Fibroblast of lung (primary cell): ENCODE measurements at regions not wholly inside any gene's neighbourhood (a gene's known extent, or its start where the extent isn't known, plus 50 kb on each side); places are given as distances from the start of the nearest gene placed in this dataset.
A peak's percentile ranks its signal among the peaks of the same experiment; 100 is the strongest.
"Not testable (repeated sequence)": the region's sequence is repeated elsewhere in the genome, so short reads cannot be mapped to it uniquely, and the experiment has no call there.

Experiments
- DNase-seq, 2 donors: peaks; one replicate each; pipeline versions ENCODE4 v3.0.0 to v3.0.0-alpha.2; 2010; ENCODE audit warnings: low read depth in 2 of 2
- H2AFZ ChIP-seq: 2 replicates; pipeline ENCODE4 v1.5.1; 2012; ENCODE audit warnings: low read length, control low read depth, inconsistent platforms
- H3K27ac ChIP-seq: 2 replicates; pipeline ENCODE4 v1.5.1; 2011; ENCODE audit warnings: low read length, control low read depth; ENCODE audit not compliant: insufficient read depth
- H3K27me3 ChIP-seq: 2 replicates; pipeline ENCODE4 v1.5.1; 2011; ENCODE audit warnings: mild to moderate bottlenecking, low read length; ENCODE audit not compliant: control insufficient read depth, insufficient read depth
- H3K36me3 ChIP-seq: 2 replicates; pipeline ENCODE4 v1.5.1; 2011; ENCODE audit warnings: low read length; ENCODE audit not compliant: control insufficient read depth, insufficient read depth
- H3K4me1 ChIP-seq: 2 replicates; pipeline ENCODE4 v1.5.1; 2011; ENCODE audit warnings: low read length; ENCODE audit not compliant: control insufficient read depth, insufficient read depth; ENCODE audit errors: extremely low read depth
- H3K4me2 ChIP-seq: 2 replicates; pipeline ENCODE4 v1.5.1; 2011; ENCODE audit warnings: low read length, control low read depth; ENCODE audit not compliant: insufficient read depth; ENCODE audit errors: extremely low read depth
- H3K4me3 ChIP-seq, 4 experiments: fragments of 200-600 bp in 1 of 4; sonication (generic) in 1 of 4; replicated peaks in 1 of 4; 2 replicates each; pipeline ENCODE4 v1.5.1; 2011 to 2016; ENCODE audit warnings: low read length in 4 of 4, low read depth in 3 of 4, mild to moderate bottlenecking in 3 of 4, control low read depth in 2 of 4, inconsistent platforms in 1 of 4, mixed read lengths in 1 of 4; ENCODE audit not compliant: insufficient read depth in 1 of 4; ENCODE audit errors: control extremely low read depth in 1 of 4
- H3K79me2 ChIP-seq: 2 replicates; pipeline ENCODE4 v1.5.1; 2012; ENCODE audit warnings: mild to moderate bottlenecking, low read length, inconsistent platforms; ENCODE audit not compliant: control insufficient read depth, insufficient read depth
- H3K9ac ChIP-seq: 2 replicates; pipeline ENCODE4 v1.5.1; 2011; ENCODE audit warnings: mild to moderate bottlenecking, low read length, control low read depth; ENCODE audit not compliant: insufficient read depth
- H3K9me3 ChIP-seq: 2 replicates; pipeline ENCODE4 v1.5.1; 2012; ENCODE audit warnings: low read depth, low read length; ENCODE audit not compliant: control insufficient read depth, insufficient read depth
- H4K20me1 ChIP-seq: 2 replicates; pipeline ENCODE4 v1.5.1; 2011; ENCODE audit warnings: low read length; ENCODE audit not compliant: control insufficient read depth, insufficient read depth; ENCODE audit errors: extremely low read depth
- CTCF ChIP-seq, 2 donors: IDR thresholded peaks in 1 of 2; conservative IDR thresholded peaks in 1 of 2; 1 replicate in 1 of 2; 2 replicates in 1 of 2; pipeline ENCODE4 v1.5.1; 2011 to 2012; ENCODE audit warnings: low read length in 2 of 2, control low read depth in 1 of 2, inconsistent platforms in 1 of 2, low read depth in 1 of 2, mild to moderate bottlenecking in 1 of 2
- EZH2 ChIP-seq: IDR thresholded peaks from 2 replicates; pipeline ENCODE4 v1.5.1; 2012; ENCODE audit warnings: low read length, control low read depth, mild to moderate bottlenecking; ENCODE audit errors: missing control alignments

- no peak overlapping the region for H3K27ac ChIP-seq
- H3K79me2 ChIP-seq: no peaks in the 10 kb centered on the region
- no peaks in the 10 kb centered on the region for H3K27me3 ChIP-seq
- no peak overlapping the region for H3K9ac ChIP-seq
- no peaks in the 10 kb centered on the region for H4K20me1 ChIP-seq
- H3K4me2 ChIP-seq: no peak overlapping the region
- no peak overlapping the region for H2AFZ ChIP-seq
- DNase-seq: no peak
- no peaks in the 10 kb centered on the region for H3K9me3 ChIP-seq
- no peaks in the 10 kb centered on the region for H3K36me3 ChIP-seq
- no peak overlapping the region for H3K4me3 ChIP-seq
- TF ChIP-seq CTCF (conservative IDR thresholded peaks at IDR 0.05 in 1 of 2, IDR thresholded peaks at IDR 0.05 in 1 of 2; ENCODE audit: low read depth in 1 of 2, low read length in 2 of 2) (no peak), EZH2 (no peak)
- no peaks in the 10 kb centered on the region for H3K4me1 ChIP-seq
These were observed 60.7 kb upstream of the SPDL1 start for GRCh38 chr5:169522851-169523250.

- H3K4me2 ChIP-seq: no peak overlapping the region
- H3K36me3 ChIP-seq: no peaks in the 10 kb centered on the region
- H2AFZ ChIP-seq: no peak overlapping the region
- no peak overlapping the region for H3K9ac ChIP-seq
- no peak overlapping the region for H3K4me3 ChIP-seq
- TF ChIP-seq CTCF (conservative IDR thresholded peaks at IDR 0.05 in 1 of 2, IDR thresholded peaks at IDR 0.05 in 1 of 2; ENCODE audit: low read depth in 1 of 2, low read length in 2 of 2) (no peak), EZH2 (no peak)
- no peak overlapping the region for H3K27ac ChIP-seq
- no peaks in the 10 kb centered on the region for H3K9me3 ChIP-seq
- no peaks in the 10 kb centered on the region for H4K20me1 ChIP-seq
- no peaks in the 10 kb centered on the region for H3K27me3 ChIP-seq
- no peaks in the 10 kb centered on the region for H3K79me2 ChIP-seq
- no peaks in the 10 kb centered on the region for H3K4me1 ChIP-seq
- peak in 1 of 2 donors; percentile 23 for DNase-seq
These were observed 62.1 kb upstream of the SPDL1 start for GRCh38 chr5:169521366-169521983.

GRCh38 chr5:169519358-169519757 is 64.2 kb upstream of the SPDL1 start:
- Histone ChIP-seq H3K4me2 (no peak overlapping the region), H2AFZ (no peak overlapping the region), H3K79me2 (no peaks in the 10 kb centered on the region), H3K4me1 (no peaks in the 10 kb centered on the region), H3K36me3 (no peaks in the 10 kb centered on the region), H3K27me3 (no peaks in the 10 kb centered on the region), H3K27ac (no peak overlapping the region), H3K9me3 (no peaks in the 10 kb centered on the region), H3K4me3 (no peak overlapping the region), H4K20me1 (no peaks in the 10 kb centered on the region), H3K9ac (no peak overlapping the region)
- DNase-seq: no peak
- TF ChIP-seq EZH2 (no peak), CTCF (conservative IDR thresholded peaks at IDR 0.05 in 1 of 2, IDR thresholded peaks at IDR 0.05 in 1 of 2; ENCODE audit: low read depth in 1 of 2, low read length in 2 of 2) (no peak)

- H3K36me3 ChIP-seq, H3K4me2 ChIP-seq, H3K27me3 ChIP-seq, H4K20me1 ChIP-seq, H3K79me2 ChIP-seq, DNase-seq, H2AFZ ChIP-seq, H3K4me1 ChIP-seq, H3K27ac ChIP-seq, H3K9ac ChIP-seq, H3K9me3 ChIP-seq, H3K4me3 ChIP-seq: not testable (repeated sequence)
These were observed 64.8 kb upstream of the SPDL1 start for GRCh38 chr5:169518779-169519178.
